ENCODE measurements at regions not wholly inside any gene's neighbourhood (a gene's known extent, or its start where the extent isn't known, plus 50 kb on each side); places are given as distances from the start of the nearest gene placed in this dataset.

- Mint-ChIP-seq H3K27me3 (ENCODE audit: low read depth) (no peaks in the 10 kb centered on the region), H3K4me1 (peaks cover 23% of the 10 kb centered on the region), H3K27ac (no peak overlapping the region), H3K9me3 (peaks cover 16% of the 10 kb centered on the region), H3K4me3 (no peak overlapping the region), H3K36me3 (peaks cover 9% of the 10 kb centered on the region)
- TF ChIP-seq ZNF138 (CRISPR knock-in tag; conservative IDR thresholded peaks at IDR 0.05) (no peak), ESRRA (CRISPR knock-in tag; IDR thresholded peaks at IDR 0.05; ENCODE audit: borderline replicate concordance) (no peak), ATF1 (CRISPR knock-in tag; IDR thresholded peaks at IDR 0.05) (no peak), STAT6 (CRISPR knock-in tag; conservative IDR thresholded peaks at IDR 0.05; ENCODE audit: low read depth) (no peak), CREM (CRISPR knock-in tag; IDR thresholded peaks at IDR 0.05) (no peak), ZNF423 (CRISPR knock-in tag; IDR thresholded peaks at IDR 0.05) (no peak), TEAD4 (CRISPR knock-in tag; IDR thresholded peaks at IDR 0.05) (no peak), NR1H2 (CRISPR knock-in tag; IDR thresholded peaks at IDR 0.05) (no peak), EMX1 (CRISPR knock-in tag; IDR thresholded peaks at IDR 0.05) (no peak), FOXK1 (CRISPR knock-in tag; IDR thresholded peaks at IDR 0.05) (no peak)
- TF ChIP-seq, protein P1, sequence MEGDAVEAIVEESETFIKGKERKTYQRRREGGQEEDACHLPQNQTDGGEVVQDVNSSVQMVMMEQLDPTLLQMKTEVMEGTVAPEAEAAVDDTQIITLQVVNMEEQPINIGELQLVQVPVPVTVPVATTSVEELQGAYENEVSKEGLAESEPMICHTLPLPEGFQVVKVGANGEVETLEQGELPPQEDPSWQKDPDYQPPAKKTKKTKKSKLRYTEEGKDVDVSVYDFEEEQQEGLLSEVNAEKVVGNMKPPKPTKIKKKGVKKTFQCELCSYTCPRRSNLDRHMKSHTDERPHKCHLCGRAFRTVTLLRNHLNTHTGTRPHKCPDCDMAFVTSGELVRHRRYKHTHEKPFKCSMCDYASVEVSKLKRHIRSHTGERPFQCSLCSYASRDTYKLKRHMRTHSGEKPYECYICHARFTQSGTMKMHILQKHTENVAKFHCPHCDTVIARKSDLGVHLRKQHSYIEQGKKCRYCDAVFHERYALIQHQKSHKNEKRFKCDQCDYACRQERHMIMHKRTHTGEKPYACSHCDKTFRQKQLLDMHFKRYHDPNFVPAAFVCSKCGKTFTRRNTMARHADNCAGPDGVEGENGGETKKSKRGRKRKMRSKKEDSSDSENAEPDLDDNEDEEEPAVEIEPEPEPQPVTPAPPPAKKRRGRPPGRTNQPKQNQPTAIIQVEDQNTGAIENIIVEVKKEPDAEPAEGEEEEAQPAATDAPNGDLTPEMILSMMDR (IDR thresholded peaks at IDR 0.05): no peak
- DNase-seq (ENCODE audit: low spot score) (no peak), ATAC-seq (no peak)
- ChIA-PET CTCF (no interaction called here), POLR2A (no interaction called here)
Measured at GRCh38 chr11:90779098-90779497, 556.2 kb upstream of the CHORDC1 start.

DNA sequence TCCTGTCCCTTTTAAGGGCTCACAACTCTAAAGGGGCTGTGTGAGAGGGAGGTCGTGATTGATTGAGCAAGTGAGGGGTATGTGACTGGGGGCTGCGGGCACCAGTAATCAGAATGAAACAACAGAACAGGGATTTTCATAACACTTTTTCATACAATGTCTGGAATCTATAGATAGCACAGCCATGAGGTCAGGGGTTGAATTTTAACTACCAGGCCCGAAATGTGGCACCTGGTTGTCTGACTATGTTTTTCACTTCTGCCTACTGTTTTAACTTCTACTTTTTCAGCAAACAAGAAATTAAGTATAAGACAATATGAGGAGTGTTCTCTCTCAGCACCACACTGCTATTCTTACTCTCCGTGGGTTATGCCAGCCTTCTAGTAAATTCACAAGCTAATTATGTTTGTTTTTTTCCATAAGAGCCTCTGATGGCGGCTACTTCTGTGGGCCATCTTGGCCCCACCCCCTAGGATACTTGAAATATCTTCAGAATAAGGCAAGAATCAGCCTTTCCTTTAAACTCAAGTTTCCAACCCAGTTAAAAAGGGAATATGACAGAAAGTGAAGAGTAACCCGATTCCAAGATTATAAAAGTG, 552.8 kb upstream of the CHORDC1 start:
- peaks cover 9% of the 10 kb centered on the region for H3K36me3 Mint-ChIP-seq
- H3K9me3 Mint-ChIP-seq: peaks cover 30% of the 10 kb centered on the region
- no peak overlapping the region for H3K4me3 Mint-ChIP-seq
- H3K27me3 Mint-ChIP-seq (ENCODE audit: low read depth): no peaks in the 10 kb centered on the region
- DNase-seq (ENCODE audit: low spot score) (no peak), ATAC-seq (no peak)
- H3K4me1 Mint-ChIP-seq: peaks cover 20% of the 10 kb centered on the region
- ChIA-PET POLR2A (no interaction called here), CTCF (no interaction called here)
- TF ChIP-seq PREB (CRISPR knock-in tag; IDR thresholded peaks at IDR 0.05; ENCODE audit: borderline replicate concordance) (no peak), TCF7 (CRISPR knock-in tag; IDR thresholded peaks at IDR 0.05; ENCODE audit: low read depth) (no peak), MAX (CRISPR knock-in tag; IDR thresholded peaks at IDR 0.05) (no peak), E2F5 (CRISPR knock-in tag; IDR thresholded peaks at IDR 0.05) (no peak), HMGXB4 (CRISPR knock-in tag; IDR thresholded peaks at IDR 0.05) (no peak), JAZF1 (CRISPR knock-in tag; IDR thresholded peaks at IDR 0.05) (no peak)
- peak overlapping the region; percentile 88; the same call in 1 of the 2 replicates for H3K27ac Mint-ChIP-seq
